ENCODE measurements at regions not wholly inside any gene's neighbourhood (a gene's known extent, or its start where the extent isn't known, plus 50 kb on each side); places are given as distances from the start of the nearest gene placed in this dataset.

DNA sequence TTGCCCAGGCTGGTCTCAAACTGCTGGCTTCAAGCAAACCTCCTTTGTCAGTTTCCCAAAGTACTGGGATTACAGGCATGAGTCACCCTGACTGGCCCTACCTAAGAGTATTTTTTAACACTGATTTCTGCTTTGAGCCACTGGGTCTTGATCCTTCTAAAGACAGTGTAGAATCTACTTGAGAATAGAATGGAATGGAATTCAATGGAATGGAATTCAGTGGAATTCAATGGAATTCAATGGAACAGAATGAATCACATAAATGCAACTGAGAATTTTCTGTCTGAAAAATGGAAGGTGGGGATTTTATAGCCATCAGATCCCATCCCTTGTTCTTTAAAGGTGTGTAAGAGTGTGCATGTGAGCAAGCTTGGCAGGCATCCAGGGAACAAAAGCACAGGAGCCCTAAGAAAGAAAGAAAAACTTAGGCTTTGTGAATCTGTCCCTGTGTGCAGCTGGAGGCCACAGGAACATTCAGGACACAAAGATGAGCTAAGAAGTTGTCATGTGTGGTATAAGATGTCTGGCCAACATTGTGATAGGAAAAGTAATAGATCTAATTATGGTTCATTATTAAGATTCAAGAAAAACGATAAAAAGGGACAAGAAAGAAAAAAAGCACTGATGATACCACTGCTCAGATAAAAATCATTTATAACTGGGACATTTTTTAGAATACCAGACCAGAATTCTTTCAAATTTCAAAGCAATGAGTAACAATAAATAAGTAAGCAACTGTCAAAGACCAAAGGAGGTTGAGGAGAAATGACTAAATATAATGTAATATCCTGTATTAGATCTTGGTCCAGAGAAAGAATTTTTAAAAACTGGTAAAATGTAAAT lies 681.0 kb upstream of the GJE1 start:
- DNase-seq (ENCODE audit: low read depth, low spot score) = no peak

DNA sequence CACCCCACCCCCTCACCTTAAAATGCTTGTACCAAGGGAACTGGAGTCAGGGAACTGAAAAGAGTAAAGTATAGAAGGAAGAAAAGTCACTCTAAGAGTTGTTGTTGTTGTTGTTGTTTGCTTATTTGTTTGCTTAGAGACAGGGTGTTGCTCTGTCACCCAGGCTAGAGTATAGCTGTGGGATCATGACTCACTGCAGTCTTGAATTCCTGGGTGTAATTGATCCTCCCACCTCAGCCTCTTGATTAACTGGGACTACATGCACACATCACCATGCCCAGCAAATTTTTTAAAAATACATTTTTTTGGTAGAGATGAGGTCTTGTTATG lies 681.6 kb upstream of the GJE1 start:
- DNase-seq (ENCODE audit: low read depth, low spot score) = no peak

DNA sequence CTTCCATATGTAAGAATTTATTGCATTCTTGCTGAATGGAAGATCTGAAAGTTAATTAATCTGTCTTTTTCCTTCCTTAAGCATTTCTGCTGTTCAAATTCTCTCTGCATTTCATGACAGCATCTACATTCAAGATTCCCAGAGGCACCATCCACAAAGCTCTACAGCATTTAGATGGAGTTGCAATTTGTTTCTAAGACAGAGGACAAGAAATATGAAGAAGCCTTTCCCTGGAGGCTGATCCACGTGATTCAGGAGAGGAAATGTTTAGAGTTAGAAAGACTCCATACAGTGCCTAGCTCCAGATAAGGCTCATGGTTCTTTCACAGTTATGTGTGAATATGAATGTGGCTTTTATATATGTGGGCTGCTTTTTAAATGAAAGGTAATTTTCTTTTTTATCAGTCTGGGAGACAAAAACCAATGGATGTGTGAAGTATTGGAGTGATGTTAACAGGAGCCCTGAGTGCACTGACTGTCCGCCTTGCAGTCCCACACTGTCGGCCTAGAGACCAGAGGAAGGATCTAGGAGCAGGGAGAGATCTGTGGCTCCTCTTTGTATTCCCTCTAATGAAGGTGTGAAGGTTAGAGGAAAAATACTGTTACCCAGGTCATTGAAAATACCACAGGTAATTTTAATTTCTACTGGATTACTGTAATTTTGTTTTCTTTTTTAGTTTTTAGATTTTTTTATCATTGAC lies 686.6 kb upstream of the GJE1 start:
- no peak for DNase-seq (ENCODE audit: low read depth, low spot score)

DNA sequence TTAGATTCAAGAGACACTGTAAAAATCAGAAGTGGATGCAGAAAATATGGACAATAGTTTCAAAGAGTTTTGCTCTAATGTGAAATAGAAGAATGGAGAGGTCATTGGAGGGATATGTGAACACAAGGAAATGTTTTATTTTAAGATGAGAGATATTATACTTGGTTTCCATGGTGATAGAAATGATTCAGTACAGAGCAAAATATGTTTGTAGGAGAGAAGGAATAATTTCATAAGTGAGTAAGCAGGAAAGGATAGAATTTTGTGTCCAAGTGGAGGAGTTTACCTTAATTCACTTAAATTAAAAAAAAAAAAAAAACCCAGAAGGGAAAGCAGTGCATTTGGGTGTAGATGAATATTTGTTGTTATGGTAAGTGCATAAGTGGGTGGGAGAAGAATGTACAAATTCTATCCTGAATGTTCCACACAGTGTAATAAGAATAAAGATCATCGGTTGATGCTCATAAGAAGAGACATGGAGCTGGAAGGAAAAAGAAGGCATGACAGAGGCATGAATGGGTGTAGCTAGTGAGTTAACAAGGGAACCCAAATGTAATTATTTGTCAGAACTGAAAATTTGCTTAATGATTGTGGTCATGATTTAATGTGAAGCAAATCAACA lies 688.9 kb upstream of the GJE1 start:
- DNase-seq (ENCODE audit: low read depth, low spot score) = no peak

DNA sequence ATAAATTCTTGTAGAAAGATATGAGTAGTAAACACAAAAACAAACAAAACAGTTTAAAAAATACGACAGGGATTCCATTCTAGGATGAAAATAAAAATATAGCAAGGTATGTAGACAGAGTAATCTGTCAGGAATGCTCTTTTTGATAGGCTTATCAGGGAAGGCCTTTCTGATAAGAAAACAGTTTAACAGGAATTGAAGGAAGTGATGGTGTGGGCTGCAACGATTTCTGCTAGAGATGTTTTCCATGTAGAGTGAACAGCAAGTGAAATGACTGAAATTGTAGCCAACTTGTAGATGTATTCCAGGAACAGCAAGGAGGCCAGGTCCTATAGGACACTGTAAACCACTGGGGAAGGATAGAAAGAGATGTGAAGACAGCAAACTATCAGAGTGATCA lies 689.7 kb upstream of the GJE1 start:
- DNase-seq (ENCODE audit: low read depth, low spot score) = no peak

DNA sequence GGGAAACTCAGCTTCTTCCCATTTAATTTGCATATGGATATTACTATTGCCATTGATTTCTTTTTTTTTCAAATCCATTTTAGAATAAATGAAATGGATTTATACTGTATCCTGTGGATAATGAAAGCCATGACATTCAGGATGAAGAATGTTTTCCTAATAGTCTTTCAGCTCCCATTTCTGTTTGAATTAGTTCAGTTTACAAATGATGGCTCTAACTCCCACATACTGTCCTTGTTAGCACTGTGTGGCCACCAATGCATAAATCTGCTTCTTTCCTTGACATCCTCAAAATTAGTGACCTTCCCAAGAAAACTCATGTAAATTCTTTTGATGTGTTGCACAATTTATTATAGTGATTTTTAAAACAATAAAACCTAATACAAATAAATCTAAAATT lies 693.2 kb upstream of the GJE1 start:
- no peak for DNase-seq (ENCODE audit: low read depth, low spot score)

DNA sequence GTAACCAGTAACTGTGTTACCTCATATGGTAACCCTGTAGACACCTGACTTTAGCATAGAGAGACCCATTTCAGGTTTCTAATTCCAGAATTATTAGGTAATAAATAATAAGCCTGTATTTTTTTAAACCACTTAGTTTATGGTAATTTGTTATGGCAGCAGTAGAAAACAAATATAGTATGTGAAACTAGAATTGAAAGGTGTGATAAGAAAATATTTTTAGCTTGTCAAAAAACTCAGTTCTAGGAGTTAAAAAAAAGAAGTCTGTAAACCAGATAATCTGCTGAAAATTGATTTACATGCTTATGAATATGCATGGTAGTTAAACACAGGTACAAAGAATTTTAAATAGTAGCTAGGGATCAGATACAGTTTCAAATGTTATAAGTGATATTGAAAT lies 695.0 kb upstream of the GJE1 start:
- no peak for DNase-seq (ENCODE audit: low read depth, low spot score)

DNA sequence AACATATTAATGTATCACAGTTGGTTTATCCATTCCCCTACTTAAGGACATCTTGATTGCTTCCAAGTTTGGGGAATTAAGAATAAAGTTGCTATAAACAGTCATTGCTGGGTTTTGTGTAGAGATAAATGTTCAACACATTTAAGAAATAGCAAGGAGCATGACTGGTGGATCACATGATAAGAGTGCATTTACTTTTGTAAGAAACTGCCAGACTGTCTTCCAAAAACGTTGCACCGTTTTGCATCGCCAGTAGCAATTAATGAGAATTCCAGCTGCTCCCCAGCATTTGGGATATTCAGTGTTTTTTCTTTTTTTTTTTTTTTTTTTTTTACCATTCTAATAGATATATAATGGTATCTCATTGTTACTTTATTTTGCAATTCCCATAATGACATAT lies 695.7 kb upstream of the GJE1 start:
- no peak for DNase-seq (ENCODE audit: low read depth, low spot score)

DNA sequence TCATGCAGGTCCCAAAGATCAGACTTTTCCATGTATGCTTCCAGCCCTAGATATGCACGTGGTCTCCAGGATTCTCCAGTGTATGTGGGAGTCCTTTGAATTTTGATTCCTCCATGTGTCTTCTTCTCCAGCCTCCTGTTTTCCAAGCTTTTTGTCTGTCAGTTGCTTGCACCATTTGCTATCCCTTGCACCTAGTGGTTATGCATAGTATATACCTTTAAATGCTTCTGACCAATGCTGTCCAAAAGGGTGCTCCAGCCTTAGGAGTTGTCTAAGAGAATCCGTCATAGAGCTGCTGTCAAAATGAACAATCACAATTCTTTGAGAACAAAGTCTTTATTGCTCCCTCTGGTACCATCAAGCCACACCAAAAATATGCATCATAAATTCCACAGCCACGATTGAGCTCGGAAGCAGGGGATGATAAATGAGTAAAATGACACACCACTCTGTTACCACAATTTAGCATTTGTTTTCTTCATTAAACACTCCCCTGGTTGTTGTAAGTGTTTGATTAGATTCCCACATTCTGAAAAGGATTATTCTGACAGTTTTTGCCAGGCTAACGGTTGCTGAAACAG lies 706.2 kb upstream of the GJE1 start:
- no peak for DNase-seq (ENCODE audit: low read depth, low spot score)

DNA sequence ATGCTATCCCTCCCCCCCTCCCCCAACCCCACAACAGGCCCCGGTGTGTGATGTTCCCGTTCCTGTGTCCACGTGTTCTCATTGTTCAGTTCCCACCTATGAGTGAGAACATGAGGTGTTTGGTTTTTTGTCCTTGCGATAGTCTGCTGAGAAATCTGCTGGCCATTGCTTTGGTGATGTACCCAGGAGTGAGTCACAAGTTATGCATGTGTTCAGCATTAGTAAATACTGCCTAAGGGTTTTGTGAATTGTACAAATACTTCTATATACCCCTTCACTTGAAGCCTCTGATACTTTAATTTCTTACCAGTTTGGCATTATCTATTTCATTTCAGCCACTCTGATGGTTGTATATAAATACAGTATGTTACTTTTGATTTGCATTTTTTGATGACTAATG lies 711.3 kb upstream of the GJE1 start:
- no peak for DNase-seq (ENCODE audit: low read depth, low spot score)

DNA sequence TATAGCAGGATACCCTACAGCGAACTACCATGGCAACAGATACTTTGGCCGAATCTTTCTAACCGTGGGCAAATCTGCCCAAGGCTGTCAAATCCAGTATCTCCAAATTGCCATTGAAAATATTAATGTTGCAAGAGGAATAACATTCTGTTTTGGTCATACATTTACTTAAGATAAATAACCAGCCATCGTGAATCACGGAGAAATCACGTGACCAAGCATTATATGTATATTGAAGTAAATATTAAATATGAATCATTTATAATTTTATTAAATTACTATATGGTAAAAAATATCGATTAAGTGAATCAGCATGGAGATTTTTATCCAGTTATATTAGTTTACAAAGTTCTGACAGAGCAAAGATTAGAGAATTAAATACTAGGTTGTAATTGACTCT lies 714.6 kb upstream of the GJE1 start:
- no peak for DNase-seq (ENCODE audit: low read depth, low spot score)

DNA sequence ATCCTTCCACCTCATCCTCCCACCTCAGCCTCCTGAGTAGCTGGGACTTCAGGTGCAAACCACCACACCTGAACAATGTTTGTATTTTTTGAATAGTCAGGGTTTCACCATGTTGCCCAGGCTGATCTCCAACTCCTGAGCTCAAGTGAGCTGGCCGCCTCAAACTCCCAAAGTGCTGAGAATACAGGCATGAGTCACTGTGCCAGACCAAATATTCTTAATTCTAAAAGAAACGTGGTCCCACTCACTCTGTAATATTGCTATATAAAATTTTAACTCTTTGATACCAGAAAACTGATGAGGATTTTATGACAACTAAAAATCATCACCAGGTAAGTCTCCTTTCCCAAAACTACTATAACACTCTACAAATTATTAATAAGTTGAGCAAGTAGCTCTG lies 716.8 kb upstream of the GJE1 start:
- no peak for DNase-seq (ENCODE audit: low read depth, low spot score)

DNA sequence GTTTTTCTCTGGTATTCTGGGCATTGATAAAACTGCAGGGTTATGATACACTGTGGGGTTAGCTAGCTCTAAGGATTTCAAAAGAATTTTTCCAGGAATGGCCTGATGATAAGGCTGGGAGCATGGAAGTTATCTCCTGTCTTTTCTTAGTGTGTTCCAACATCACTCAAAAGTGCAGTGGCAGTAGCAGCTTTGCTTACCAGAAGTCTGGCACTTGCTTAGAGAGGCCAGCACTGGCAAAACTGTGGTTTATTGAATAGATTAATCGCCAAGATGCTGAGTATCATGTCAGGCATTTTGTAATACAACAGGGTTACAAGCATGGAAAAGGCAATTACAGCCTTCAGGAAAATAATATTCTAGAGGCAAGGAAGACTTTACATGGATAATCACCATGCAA lies 719.5 kb upstream of the GJE1 start:
- DNase-seq (ENCODE audit: low read depth, low spot score) = no peak

DNA sequence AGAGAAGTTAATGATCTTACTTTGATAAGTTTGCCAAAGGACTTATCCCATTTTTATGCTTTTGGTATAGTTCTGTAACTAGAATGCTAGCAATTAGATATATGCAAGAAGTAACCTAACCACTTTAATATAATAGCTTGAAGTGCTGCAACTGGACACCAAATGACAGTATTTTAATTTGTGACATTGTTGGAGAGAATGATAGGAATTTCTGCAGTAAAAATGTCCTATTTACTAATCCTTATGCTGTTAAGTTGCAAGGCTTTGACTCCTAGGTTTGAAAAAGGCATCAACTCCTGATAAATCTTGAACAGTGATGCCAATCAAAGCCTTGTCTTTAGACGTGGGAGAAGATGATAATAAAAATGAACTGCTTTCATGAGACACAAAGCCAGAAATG lies 726.0 kb upstream of the GJE1 start:
- DNase-seq (ENCODE audit: low read depth, low spot score) = no peak

DNA sequence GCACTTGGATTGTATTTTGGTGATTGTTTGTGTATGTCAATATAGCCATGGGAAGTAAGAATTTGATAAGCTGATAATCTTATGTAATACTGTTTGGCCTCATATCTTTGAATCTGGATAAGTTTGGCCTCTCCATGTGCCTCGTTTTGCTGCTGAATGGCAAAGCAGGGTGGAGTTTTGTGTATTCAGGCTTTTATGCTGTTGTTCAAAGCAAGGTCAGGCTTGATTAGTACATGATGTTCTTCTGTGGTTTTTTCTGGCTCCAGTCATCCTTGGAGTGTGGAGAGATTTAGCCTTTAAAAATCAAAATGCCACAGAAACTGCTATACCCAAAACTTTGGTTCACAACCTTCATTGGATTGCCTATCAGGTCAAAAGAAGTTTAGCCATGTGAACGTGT lies 728.9 kb upstream of the GJE1 start:
- no peak for DNase-seq (ENCODE audit: low read depth, low spot score)

DNA sequence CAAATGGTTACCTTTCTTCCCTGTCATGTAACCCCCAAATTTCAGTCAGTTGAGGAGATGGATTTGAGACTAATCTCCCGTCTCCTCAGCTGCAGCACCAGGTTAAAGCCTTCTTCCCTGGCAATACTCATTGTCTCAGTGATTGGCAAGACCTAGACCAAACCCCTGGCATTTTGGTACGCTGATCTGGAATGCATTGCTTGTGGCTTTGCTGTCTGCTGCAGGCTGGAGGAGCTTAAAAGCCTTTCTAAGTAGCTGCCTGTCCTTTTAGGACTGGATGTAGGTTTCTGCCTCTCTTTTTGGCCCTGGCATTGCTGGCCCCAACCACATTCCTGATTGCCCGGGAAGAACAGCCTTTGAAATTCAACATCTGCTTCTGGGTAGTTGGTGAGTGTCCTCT lies 729.6 kb upstream of the GJE1 start:
- no peak for DNase-seq (ENCODE audit: low read depth, low spot score)

DNA sequence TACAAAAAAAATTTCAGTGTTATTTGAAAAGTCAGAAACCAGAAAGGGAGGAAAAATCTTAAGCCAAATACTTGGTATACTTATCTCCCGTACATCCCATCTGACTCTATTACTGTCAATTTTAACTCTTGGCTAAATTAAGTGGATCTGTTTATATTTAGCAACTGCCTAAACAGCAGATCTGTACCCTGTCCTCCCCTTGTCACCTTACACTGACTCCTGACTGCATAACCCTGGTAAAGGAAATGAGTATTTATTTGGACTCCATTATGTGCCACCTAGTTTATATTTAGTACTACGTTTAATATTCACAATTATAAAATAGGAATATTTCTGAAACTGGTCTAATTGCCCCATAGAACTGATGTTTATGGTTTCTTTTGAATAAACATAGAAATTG lies 730.2 kb upstream of the GJE1 start:
- no peak for DNase-seq (ENCODE audit: low read depth, low spot score)

DNA sequence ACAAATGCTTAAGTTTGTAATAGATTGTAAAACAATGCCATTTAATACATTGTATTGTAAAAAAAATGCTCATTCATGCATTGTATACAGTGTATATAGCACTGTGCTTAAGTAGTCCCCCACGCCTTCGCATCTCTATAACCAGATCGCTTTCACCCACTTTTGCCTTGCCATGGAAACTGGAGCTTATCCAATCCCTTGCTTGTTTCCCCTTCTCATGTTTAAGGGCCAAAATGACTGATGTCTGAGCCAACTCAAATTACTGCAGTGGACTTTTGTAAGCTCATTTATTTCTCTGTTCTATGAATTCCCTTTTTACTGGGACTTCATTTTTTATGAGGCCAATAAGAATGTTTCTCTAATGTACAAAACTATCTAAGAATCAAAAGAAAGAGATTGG lies 730.9 kb upstream of the GJE1 start:
- no peak for DNase-seq (ENCODE audit: low read depth, low spot score)

DNA sequence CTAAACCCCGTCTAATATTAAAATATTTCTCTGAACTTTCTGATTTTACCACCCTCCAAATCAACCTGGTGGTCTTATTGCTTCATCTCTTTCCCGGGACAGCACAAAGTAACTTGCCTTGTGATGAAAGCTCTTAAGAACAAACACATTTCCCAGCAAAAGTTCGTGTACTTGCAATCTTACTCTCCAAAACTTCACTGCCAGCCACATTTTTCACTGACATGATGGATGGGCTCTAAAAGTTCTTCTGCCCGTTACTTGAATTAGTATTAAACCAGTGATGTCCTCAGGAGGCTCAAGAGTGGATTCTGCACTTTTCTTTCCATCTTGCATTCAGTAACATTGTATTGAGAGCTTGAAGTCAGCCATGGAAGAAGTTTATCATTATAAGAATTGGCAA lies 731.6 kb upstream of the GJE1 start:
- no peak for DNase-seq (ENCODE audit: low read depth, low spot score)

DNA sequence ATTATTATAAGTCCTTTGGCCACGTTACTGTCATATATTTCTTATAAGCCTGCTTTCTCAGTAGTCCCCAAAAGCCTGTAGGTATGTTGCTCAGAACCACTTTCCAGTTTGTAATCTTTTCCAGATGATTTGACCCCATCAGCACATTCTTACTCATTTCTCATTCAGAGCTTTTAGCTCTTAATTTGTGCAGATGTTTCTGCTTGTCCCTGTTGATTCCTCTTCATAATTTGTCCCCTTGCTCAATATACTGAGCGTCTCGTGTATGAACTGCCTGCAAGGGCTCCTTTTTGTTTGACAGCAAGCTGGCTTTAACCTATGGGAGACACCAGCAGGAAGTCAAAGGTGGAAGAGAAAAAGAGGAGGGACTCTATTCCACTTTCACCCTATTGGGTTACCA lies 733.8 kb upstream of the GJE1 start:
- DNase-seq (ENCODE audit: low read depth, low spot score) = no peak

DNA sequence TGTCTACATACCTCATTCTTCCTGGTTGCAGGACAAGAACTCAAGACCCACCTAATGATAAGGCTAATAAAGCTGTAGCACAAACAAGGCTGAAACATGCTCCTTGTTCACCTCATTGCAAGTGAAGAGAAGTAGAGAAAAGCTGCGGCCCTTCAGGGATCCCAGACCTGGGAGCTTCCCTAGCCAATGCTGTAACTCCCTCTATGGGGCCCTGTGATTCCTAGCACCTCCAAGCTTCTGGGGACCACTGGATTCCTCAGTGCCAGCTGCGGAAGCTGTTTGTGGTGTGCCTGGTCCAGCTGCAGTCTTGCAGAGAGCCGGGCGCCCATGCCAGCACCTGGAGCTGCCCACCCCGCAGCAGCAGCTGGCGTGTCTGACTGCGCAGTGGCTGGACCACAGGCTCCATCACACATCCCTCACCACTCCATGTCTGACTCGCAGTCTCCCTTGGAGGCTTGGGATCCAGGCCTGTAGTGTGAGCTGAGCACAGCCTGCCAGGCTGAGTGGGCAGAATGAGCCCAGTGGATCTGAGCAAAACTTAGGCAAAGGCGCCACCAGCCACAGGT lies 737.2 kb upstream of the GJE1 start:
- no peak for DNase-seq (ENCODE audit: low read depth, low spot score)

DNA sequence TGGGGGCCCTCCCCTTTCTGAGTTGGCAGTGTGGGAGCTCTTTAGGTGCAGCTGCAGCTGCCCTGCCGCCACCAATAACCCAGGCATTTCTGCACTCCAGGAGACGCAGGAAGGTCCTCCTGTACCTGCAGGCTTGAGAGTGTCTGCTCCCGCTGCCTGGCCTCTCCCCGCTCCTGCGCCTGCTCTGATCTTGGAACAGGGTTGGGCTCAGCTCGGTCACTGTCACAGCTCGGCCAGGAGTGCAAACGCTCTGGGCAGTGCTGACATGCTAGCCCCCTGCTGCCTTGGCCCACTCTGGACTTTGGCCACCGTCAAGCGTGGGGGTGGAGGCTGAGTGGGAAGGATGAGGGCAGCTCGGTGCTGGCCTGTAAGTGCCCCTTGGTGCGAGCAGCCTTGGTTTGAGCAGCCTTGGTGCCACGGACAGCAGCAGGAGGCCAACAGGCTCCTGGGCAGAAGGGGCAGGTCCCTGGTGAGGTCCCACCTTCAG lies 738.1 kb upstream of the GJE1 start:
- no peak for DNase-seq (ENCODE audit: low read depth, low spot score)

All from smooth muscle cell of the brain vasculature (primary cell).